Body of pancreas (tissue), 4 donors: ENCODE measurements at regions not wholly inside any gene's neighbourhood (a gene's known extent, or its start where the extent isn't known, plus 50 kb on each side); places are given as distances from the start of the nearest gene placed in this dataset.

Experiments
- POLR2A ChIP-seq, 3 donors: fragments of 450-650 bp; IDR thresholded peaks; one replicate each; pipeline ENCODE4 v1.6.1; 2016; ENCODE audit warnings: antibody characterized with exemption in 3 of 3, mild to moderate bottlenecking in 2 of 3
- TF ChIP-seq, protein P1 (sequence below), 7 experiments: fragments of 450-650 bp in 4 of 7; fragments of 200-600 bp in 3 of 7; sonication (generic) in 3 of 7; IDR thresholded peaks; one replicate each; pipeline ENCODE4 v1.5.1; 2016 to 2019; ENCODE audit warnings: antibody characterized with exemption in 7 of 7

DNA sequence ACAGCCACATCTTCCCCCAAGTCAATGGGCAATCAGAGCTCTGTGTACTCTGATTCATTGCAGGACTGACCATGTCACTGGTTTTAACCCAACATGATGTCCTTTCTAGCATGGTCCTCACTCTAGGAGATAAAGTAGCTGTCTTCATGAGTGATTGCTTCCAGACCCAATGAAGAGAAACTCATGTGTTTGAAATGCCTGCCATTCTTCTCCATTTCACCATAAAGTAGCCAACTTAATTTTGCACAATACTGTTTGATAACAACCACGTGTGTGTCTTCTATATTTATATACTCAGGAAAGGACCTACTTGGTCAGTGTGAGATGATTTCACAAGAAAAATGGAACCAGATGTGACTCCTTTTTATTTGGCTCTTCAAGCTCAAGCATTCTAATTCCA is 172.5 kb downstream of the AXIN2 start:
- TF ChIP-seq, protein P1, sequence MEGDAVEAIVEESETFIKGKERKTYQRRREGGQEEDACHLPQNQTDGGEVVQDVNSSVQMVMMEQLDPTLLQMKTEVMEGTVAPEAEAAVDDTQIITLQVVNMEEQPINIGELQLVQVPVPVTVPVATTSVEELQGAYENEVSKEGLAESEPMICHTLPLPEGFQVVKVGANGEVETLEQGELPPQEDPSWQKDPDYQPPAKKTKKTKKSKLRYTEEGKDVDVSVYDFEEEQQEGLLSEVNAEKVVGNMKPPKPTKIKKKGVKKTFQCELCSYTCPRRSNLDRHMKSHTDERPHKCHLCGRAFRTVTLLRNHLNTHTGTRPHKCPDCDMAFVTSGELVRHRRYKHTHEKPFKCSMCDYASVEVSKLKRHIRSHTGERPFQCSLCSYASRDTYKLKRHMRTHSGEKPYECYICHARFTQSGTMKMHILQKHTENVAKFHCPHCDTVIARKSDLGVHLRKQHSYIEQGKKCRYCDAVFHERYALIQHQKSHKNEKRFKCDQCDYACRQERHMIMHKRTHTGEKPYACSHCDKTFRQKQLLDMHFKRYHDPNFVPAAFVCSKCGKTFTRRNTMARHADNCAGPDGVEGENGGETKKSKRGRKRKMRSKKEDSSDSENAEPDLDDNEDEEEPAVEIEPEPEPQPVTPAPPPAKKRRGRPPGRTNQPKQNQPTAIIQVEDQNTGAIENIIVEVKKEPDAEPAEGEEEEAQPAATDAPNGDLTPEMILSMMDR (IDR thresholded peaks at IDR 0.05) = no peak
- no peak for TF ChIP-seq POLR2A (IDR thresholded peaks at IDR 0.05)
